ENCODE measurements at regions not wholly inside any gene's neighbourhood (a gene's known extent, or its start where the extent isn't known, plus 50 kb on each side); places are given as distances from the start of the nearest gene placed in this dataset.

GRCh38 chr16:64061621-64062020 lies 1060.2 kb downstream of the CDH11 start:
- Histone ChIP-seq H3T11ph (ENCODE audit: low read length) (no peak overlapping the region), H3K23ac (ENCODE audit: insufficient read length, low read depth, low read length) (no peak overlapping the region), H3K18ac (ENCODE audit: insufficient read length, low read depth, low read length) (no peak overlapping the region), H2BK12ac (ENCODE audit: insufficient read length, low read depth, low read length) (no peak overlapping the region), H4K91ac (ENCODE audit: insufficient read length, low read depth, low read length) (no peak overlapping the region), H2BK120ac (ENCODE audit: low read depth, low read length, poor library complexity, severe bottlenecking) (no peak overlapping the region), H3K27ac (ENCODE audit: insufficient read length, low read depth, low read length) (no peak overlapping the region), H3K27me3 (ENCODE audit: insufficient read depth, low read length) (no peaks in the 10 kb centered on the region), H3K4me1 (ENCODE audit: insufficient read depth, low read length) (no peaks in the 10 kb centered on the region), H3K4me2 (ENCODE audit: insufficient read depth, insufficient read length, low read length) (no peak overlapping the region), H2BK20ac (ENCODE audit: low read depth, low read length, poor library complexity, severe bottlenecking) (no peak overlapping the region), H2BK5ac (ENCODE audit: insufficient read length, low read length) (no peak overlapping the region), H2BK15ac (ENCODE audit: low read depth, low read length) (no peak overlapping the region), H4K20me1 (ENCODE audit: control insufficient read depth, insufficient read depth, insufficient read length) (no peaks in the 10 kb centered on the region), H2AFZ (ENCODE audit: low read length) (no peak overlapping the region), H3K14ac (ENCODE audit: insufficient read depth, low read length) (no peak overlapping the region), H4K5ac (ENCODE audit: insufficient read length, low read depth, low read length) (no peak overlapping the region), H3K79me2 (ENCODE audit: insufficient read depth, low read length) (no peaks in the 10 kb centered on the region), H3K79me1 (ENCODE audit: insufficient read depth, low read depth, low read length, poor library complexity, severe bottlenecking) (no peaks in the 10 kb centered on the region), H3K23me2 (ENCODE audit: insufficient read length, low read depth, low read length, poor library complexity, severe bottlenecking) (no peaks in the 10 kb centered on the region), H3K9ac (ENCODE audit: extremely low read depth, insufficient read length, low read length) (no peak overlapping the region), H3K9me3 (ENCODE audit: control insufficient read depth, low read depth, low read length) (no peaks in the 10 kb centered on the region), H3K56ac (ENCODE audit: insufficient read length, low read depth, low read length) (no peak overlapping the region), H2AK5ac (ENCODE audit: insufficient read length, low read length) (no peak overlapping the region), H3K4ac (ENCODE audit: low read depth, low read length) (no peak overlapping the region), H4K8ac (replicated peaks; ENCODE audit: insufficient read length, low read depth, low read length) (no peak overlapping the region)
- H3K36me3 Mint-ChIP-seq (ENCODE audit: insufficient read depth in 1 of 3, low read depth in 3 of 3) = no peaks in the 10 kb centered on the region
- DNase-seq = no peak
- no peak overlapping the region for H3K4me3 Mint-ChIP-seq
- H3K27ac Mint-ChIP-seq = no peak overlapping the region
- WGBS (ENCODE audit: extremely low coverage, insufficient read length, low lambda C conversion rate) = no CpG with 5 or more reads among the region's 1 CpG
- TF ChIP-seq, protein P1, sequence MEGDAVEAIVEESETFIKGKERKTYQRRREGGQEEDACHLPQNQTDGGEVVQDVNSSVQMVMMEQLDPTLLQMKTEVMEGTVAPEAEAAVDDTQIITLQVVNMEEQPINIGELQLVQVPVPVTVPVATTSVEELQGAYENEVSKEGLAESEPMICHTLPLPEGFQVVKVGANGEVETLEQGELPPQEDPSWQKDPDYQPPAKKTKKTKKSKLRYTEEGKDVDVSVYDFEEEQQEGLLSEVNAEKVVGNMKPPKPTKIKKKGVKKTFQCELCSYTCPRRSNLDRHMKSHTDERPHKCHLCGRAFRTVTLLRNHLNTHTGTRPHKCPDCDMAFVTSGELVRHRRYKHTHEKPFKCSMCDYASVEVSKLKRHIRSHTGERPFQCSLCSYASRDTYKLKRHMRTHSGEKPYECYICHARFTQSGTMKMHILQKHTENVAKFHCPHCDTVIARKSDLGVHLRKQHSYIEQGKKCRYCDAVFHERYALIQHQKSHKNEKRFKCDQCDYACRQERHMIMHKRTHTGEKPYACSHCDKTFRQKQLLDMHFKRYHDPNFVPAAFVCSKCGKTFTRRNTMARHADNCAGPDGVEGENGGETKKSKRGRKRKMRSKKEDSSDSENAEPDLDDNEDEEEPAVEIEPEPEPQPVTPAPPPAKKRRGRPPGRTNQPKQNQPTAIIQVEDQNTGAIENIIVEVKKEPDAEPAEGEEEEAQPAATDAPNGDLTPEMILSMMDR (conservative IDR thresholded peaks at IDR 0.05) = no peak
- no peaks in the 10 kb centered on the region for H3K4me1 Mint-ChIP-seq
- H3K9me3 Mint-ChIP-seq = no peaks in the 10 kb centered on the region; a peak in 1 of 5 replicates
- no peaks in the 10 kb centered on the region for H3K27me3 Mint-ChIP-seq (ENCODE audit: low read depth)

All from H9 (cell line).